ENCODE measurements at regions not wholly inside any gene's neighbourhood (a gene's known extent, or its start where the extent isn't known, plus 50 kb on each side); places are given as distances from the start of the nearest gene placed in this dataset.

GRCh38 chr4:110848787-110849186, 225.9 kb upstream of the PITX2 start:
- TF ChIP-seq CTCF (IDR thresholded peaks at IDR 0.05) = no peak
- H3K27me3 ChIP-seq (ENCODE audit: control insufficient read depth in 2 of 2, insufficient read depth in 2 of 2, low read length in 2 of 2) = no peaks in the 10 kb centered on the region
- H3K27me3 Mint-ChIP-seq (ENCODE audit: low read depth in 3 of 3) = peaks cover 0 to 1% (median 0%) of the 10 kb centered on the region in 3 donors
- H3K27ac Mint-ChIP-seq = no peak overlapping the region
- no peak overlapping the region for H3K4me3 Mint-ChIP-seq
- H3K27ac ChIP-seq (ENCODE audit: low read depth in 1 of 2, low read length in 2 of 2) = no peak overlapping the region
- H3K4me1 Mint-ChIP-seq = no peaks in the 10 kb centered on the region
- H3K79me2 ChIP-seq (ENCODE audit: insufficient read depth, low read length) = no peaks in the 10 kb centered on the region
- H3K9me3 ChIP-seq (replicated peaks in 1 of 2; ENCODE audit: control insufficient read depth in 1 of 2, insufficient read depth in 1 of 2, low read length in 2 of 2) = no peaks in the 10 kb centered on the region
- no CpG with 5 or more reads among the region's 1 CpG for WGBS (ENCODE audit: insufficient coverage)
- no peak overlapping the region for H3K4me3 ChIP-seq (replicated peaks in 1 of 3; ENCODE audit: low read depth in 2 of 3, low read length in 3 of 3)
- H3K9me3 Mint-ChIP-seq = peaks cover 0 to 3% (median 0%) of the 10 kb centered on the region in 7 donors
- intact Hi-C loops (cut with micrococcal nuclease) = no loop called here
- H3K36me3 Mint-ChIP-seq = no peaks in the 10 kb centered on the region
- no peak overlapping the region for H3K9ac ChIP-seq (ENCODE audit: insufficient read depth, low read length, poor library complexity, severe bottlenecking)
- no peaks in the 10 kb centered on the region for H3K36me3 ChIP-seq (replicated peaks in 1 of 2; ENCODE audit: control insufficient read depth in 1 of 2, insufficient read depth in 2 of 2, low read length in 2 of 2)
- no peaks in the 10 kb centered on the region for H3K4me1 ChIP-seq (ENCODE audit: control insufficient read depth in 1 of 2, insufficient read depth in 2 of 2, low read length in 2 of 2)
- no peaks in the 10 kb centered on the region for H4K20me1 ChIP-seq (ENCODE audit: insufficient read depth, low read length)
- DNase-seq = no peak
- H3K4me2 ChIP-seq (replicated peaks; ENCODE audit: extremely low read depth, low read length, poor library complexity, severe bottlenecking) = no peak overlapping the region
- H2AFZ ChIP-seq (ENCODE audit: insufficient read depth, low read depth, low read length, poor library complexity, severe bottlenecking) = no peak overlapping the region

- Mint-ChIP-seq H3K4me3 (no peak overlapping the region), H3K27ac (no peak overlapping the region), H3K36me3 (no peaks in the 10 kb centered on the region), H3K4me1 (no peaks in the 10 kb centered on the region), H3K27me3 (ENCODE audit: low read depth in 3 of 3) (peaks cover 0 to 1% (median 0%) of the 10 kb centered on the region in 3 donors), H3K9me3 (peaks cover 0 to 2% (median 0%) of the 10 kb centered on the region in 7 donors)
- Histone ChIP-seq H3K9me3 (replicated peaks in 1 of 2; ENCODE audit: control insufficient read depth in 1 of 2, insufficient read depth in 1 of 2, low read length in 2 of 2) (no peaks in the 10 kb centered on the region), H3K4me1 (ENCODE audit: control insufficient read depth in 1 of 2, insufficient read depth in 2 of 2, low read length in 2 of 2) (no peaks in the 10 kb centered on the region), H3K27ac (ENCODE audit: low read depth in 1 of 2, low read length in 2 of 2) (no peak overlapping the region), H3K9ac (ENCODE audit: insufficient read depth, low read length, poor library complexity, severe bottlenecking) (no peak overlapping the region), H3K36me3 (replicated peaks in 1 of 2; ENCODE audit: control insufficient read depth in 1 of 2, insufficient read depth in 2 of 2, low read length in 2 of 2) (no peaks in the 10 kb centered on the region), H3K79me2 (ENCODE audit: insufficient read depth, low read length) (no peaks in the 10 kb centered on the region), H2AFZ (ENCODE audit: insufficient read depth, low read depth, low read length, poor library complexity, severe bottlenecking) (no peak overlapping the region), H3K4me3 (replicated peaks in 1 of 3; ENCODE audit: low read depth in 2 of 3, low read length in 3 of 3) (no peak overlapping the region), H3K4me2 (replicated peaks; ENCODE audit: extremely low read depth, low read length, poor library complexity, severe bottlenecking) (no peak overlapping the region), H3K27me3 (ENCODE audit: control insufficient read depth in 2 of 2, insufficient read depth in 2 of 2, low read length in 2 of 2) (no peaks in the 10 kb centered on the region), H4K20me1 (ENCODE audit: insufficient read depth, low read length) (no peaks in the 10 kb centered on the region)
- WGBS (ENCODE audit: insufficient coverage) = 90% methylated on average over 2 of the region's 6 CpGs
- no peak for DNase-seq
- intact Hi-C loops (cut with micrococcal nuclease) = no loop called here
- no peak for TF ChIP-seq CTCF (IDR thresholded peaks at IDR 0.05)
Measured at GRCh38 chr4:110849461-110849860, 226.6 kb upstream of the PITX2 start.

Data from CD14-positive monocyte (primary cell).